ENCODE measurements at regions not wholly inside any gene's neighbourhood (a gene's known extent, or its start where the extent isn't known, plus 50 kb on each side); places are given as distances from the start of the nearest gene placed in this dataset.

DNA sequence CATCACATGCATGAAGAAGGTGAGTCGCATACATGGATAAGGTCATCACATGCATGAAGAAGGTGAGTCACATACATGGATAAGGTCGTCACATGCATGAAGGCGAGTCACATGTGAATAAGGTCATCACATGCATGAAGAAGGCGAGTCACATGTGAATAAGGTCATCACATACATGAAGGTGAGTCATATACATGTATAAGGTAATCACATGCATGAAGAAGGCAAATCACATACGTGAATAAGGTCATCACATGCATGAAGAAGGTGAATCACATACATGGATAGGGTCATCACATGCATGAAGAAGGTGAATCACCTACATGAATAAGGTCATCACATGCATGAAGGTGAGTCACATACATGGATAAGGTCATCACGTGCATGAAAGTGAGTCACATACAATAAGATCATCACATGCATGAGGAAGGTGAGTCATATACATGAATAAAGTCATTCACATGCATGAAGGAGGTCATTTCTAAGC is 105.1 kb upstream of the SDK2 start:
- ChIA-PET CTCF (no interaction called here), POLR2A (no interaction called here)

DNA sequence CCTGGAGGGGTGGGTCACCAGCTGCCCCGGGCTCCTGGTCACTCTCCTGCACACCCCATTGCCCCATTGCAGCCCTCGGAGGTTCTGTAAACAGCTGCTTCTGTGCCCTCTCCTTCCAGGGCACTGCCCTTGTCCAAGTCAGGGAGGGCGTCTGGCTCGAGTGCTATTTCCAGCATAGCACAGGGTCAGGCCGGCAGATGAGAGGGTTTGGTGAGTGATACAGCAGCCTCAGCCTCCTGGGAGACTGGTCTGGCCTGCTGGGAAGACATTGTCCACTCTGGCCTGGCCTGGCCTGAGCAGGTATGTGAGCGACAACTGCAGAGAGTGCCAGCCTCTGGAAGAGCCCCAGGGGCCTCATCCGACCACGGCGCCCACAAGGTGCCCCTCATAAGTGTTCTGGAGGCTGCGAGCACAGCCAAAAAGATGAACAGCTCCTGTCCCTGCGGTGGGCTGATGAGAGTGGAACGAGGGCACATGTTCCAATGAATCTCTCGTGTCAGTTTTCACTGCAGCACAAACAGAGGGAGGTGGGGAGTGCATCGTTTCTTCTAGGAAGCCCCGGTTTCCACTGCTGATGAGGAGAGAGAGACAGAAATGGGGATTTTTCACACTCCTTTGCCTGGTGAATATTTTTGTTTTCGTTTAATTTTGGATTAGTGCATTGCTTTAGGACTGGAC is 105.8 kb upstream of the SDK2 start:
- CTCF ChIA-PET: no interaction called here

DNA sequence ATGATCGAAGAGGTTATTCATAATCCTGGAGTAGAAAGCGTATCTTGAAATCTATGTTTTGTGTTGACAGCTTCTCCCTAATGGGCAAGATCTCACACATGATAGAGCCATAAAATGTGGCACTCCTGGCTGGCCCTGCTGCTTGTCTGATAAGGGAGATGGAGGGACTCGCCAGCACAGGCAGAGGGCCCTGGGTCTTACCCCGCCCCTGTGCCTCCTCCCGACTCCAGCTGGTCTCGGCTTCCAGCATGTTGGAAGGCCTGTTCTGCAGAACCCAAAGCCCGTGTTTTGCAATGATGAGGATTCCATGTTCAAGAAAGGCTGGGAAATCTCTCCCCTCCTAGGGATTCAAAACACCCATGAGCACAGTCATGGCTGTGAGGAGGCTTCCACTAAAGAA is 106.7 kb upstream of the SDK2 start:
- ChIA-PET CTCF (no interaction called here), POLR2A (no interaction called here)

More for the DNA sequence above, 105.8 kb upstream of the SDK2 start:
- POLR2A ChIA-PET: no interaction called here

DNA sequence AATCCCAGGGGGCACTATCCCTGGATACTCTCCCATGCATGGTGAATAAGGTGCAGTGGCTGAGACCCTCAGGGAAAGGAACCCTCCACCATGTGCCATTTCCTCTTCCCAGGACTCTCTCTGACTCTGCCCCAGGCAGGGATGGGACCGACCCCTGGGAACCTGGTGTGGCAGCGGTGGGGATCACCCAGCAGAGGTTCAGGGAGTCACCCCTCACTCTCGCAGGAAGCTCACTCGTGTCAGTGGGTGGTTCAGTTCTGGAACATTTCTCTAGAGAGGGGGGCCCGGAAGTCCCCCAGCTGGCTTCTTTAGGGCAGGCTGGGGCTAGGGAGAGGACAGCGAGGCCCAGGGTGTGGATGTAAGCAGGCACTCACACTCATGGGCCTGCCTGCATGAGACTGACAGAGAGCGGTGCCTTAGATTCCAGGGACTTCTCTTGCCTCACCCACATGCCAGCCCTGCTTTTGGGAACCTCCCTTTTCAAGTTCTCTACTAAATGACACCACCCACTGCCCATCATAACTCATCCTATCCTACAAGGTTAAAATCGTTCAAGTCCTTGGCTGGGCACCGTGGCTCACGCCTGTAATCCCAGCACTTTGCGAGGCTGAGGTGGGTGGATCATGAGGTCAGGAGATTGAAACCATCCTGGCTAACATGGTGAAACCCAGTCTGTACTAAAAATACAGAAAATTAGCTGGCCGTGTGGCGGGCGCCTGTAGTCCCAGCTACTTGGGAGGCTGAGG is 109.7 kb upstream of the SDK2 start:
- CTCF ChIA-PET: interaction anchor here (0.7 kb wide), 1 partner anchor 142 kb away, joined by 3 read pairs; no protein-coding TSS in a partner anchor
- POLR2A ChIA-PET: no interaction called here

DNA sequence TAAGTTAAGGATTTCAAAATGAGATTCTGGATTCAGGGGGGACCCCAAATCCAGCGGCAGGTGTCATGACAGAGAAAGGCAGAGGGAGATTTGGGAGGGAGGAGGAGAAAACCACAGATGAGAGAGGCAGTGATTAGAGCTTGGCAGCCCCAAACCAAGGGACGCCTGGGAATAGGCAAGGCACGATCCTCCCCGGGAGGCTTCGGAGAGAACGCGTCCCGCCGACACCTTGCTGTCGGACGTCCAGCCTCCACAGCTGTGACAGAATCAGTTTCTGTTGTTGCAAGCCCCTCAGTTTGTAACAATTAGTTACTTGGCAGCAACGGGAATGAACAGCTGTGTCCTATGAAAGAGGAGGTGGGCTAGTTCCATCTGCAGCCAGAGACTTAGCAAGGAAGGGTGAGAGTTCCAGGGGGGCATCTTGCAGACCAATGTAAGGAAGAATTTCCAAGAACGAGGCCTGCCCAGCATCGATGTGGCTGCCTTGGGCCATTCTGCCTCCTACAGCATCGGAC is 110.7 kb upstream of the SDK2 start:
- CTCF ChIA-PET: no interaction called here
- POLR2A ChIA-PET: no interaction called here

DNA sequence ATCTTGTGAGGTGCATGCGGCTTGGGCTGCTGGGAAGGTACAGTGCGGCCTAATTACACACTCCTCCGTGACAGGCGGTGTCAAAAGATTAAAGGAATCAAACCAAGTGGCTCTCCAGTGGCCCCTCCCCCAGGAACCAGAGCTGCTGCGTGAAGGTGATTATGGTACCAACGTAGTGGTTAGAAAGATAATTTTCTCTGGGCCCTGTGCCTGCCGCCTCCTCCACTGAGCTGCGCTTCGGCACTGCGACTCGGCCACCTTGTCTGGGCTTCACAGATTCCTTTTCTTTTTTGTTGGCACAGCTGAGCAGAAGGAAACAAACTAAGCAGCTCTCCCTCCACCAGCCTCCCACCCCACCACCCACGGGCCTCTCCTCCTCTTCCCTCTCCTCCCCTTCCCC is 113.2 kb upstream of the SDK2 start:
- CTCF ChIA-PET: no interaction called here
- POLR2A ChIA-PET: no interaction called here

DNA sequence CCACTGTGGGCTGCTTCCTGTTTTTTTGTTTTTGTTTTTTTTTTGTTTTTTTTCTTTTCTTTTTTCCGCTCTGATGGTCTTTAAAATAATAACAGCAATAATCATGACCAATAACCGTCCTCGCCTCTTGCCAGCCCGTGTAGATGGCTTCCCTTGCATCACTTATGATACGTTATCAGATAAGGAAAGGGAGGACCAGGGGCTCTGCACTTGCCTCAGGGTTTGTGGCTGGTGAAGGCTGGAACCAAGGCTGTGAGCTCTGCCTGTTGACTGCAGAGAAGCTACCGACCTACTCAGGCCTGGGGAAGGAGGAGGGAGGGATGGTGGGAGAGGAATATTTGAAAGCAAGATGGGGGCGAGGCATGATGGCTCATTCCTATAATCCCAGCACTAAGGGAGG is 114.0 kb upstream of the SDK2 start:
- ChIA-PET POLR2A (no interaction called here), CTCF (no interaction called here)

DNA sequence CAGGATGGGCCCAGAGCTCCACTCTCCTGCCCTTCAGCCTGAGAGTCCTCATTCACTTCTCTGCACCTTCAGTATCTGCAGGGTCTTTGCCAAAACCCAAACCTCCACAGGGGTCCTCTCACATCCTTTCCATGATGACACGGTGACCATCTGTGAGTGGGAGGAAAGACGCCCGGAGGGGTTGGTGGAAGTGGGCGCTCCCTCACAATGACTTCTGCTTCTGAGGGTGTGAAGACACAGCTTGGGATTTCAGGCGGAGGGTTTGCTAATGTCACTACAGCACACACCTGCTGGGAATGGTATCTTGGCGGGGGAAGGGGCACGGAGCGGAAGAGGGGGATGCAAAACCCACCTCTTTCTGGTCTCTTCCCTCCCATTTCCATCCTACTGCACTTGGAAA is 115.1 kb upstream of the SDK2 start:
- ChIA-PET CTCF (no interaction called here), POLR2A (no interaction called here)

DNA sequence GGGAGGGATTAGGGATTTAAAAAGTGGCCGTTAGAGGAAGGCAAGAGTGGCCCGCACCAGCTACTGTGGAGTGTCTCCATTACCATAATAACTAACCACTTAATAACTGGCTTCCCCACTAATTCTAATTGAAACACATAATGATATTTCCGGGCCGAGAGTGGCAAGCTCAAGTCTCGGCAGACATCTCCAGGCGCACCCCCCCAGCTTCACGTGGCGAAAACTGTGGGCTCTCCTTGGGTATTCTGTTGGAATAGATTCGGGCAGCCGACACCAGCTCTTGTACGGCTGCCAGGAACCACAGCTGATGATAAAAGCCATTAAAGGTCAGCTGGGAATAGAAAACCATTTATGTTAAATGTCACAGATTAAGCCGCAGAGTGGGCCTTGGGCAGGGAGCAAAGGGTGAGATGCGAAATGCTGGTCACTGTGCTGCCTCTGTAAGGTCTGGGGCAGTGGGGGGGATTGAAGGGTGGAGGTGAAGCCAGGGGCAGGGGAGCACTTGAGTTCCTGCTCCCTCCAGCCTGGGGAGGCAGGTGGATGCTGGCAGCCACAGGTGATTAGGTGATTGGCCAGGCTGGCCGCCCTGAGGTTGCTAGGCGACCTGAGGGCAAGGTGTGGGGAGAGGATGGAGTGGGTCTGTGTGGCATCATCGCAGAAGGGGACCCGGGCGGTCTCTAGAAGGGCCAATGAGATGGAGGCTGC is 115.6 kb upstream of the SDK2 start:
- CTCF ChIA-PET: no interaction called here
- POLR2A ChIA-PET: no interaction called here

DNA sequence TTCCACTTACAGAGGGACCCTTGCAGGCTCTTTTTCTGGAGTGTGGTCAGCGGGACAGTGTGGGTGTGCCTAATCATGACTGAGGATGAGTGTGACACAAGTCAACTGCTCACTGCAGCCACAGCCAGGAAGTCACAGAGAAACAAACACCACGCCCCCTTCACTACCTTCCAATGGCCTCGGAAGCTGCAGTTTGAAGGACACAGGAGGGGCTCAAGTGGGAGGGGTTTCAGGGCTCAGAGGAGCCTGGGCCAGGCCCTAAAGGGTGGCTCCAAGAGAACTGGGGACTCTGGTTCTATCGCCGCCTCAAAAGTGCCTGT is 116.2 kb upstream of the SDK2 start:
- CTCF ChIA-PET: no interaction called here
- POLR2A ChIA-PET: no interaction called here

DNA sequence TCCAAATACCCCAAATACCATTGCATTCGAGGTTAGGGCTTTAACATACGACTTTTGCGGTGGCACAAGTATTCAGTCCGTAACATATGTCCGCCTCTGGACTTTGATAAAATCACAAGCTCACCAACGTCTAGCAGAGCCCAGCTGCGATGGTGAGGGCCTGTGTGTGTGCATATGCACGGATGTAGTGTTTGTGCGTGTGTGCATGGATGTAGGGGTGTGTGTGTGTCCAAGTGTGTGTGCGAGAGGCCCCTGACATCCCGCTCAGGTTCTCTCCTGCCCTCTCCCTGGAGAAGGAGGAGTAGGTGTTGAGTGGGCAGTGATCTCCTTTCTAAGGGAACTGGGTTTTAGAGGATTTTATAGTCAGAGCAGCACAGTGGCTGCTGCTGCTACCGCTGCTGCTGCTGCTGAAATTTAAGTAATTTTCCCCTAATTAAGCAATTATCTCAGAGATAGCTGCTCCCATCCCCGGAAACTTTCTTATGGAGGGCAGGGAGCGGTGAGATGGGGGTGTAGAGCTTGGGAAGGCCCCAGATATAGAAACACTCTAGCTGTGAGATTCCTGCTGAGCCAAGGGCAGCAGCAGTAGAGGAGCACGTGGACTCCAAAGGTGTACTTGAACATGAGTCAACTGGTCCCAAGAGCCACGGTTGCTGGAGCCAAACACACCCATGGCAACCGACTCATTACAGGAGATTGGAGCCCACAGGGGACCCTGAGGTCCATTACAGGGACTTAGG is 121.7 kb upstream of the SDK2 start:
- ChIA-PET POLR2A (no interaction called here), CTCF (no interaction called here)

DNA sequence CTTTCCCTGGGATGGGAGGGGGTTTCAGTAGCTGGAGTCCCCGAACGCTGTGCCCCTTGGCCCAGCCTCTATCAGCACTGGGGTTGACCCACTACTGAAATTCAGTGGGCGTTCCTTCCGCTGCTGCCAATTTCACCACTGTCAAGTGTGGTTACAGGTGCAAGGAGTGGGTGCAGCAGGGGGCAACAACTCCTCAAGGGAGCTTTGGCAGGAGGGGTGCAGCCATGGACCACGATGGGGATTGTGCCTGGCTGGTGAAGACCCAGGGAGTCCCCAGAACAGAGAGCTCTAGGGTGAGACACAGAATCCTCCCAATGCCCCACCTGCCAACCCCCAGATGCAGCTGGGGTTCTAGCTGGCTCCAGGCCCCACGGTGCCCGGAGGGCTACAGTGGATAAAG is 123.5 kb upstream of the SDK2 start:
- ChIA-PET CTCF (no interaction called here), POLR2A (no interaction called here)

DNA sequence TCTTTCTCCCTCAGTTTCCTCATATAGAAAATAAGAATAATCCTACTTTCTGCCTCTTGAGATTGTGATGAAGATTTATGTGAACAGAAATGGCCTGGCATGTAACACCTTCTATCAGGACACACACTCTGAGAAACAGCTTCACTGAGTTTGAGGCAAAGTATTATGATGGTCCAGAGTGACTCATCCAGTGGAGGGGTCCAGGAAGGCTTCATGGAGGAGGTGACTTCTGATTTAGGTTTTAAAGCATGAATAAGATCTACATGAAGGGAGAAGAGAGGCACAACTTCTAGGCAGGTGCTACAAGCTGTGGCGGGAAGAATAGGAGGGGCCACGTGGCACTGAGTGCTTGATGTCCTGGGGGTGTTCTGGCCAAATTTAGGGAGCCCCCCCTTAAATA is 124.4 kb upstream of the SDK2 start:
- POLR2A ChIA-PET: no interaction called here
- CTCF ChIA-PET: no interaction called here

DNA sequence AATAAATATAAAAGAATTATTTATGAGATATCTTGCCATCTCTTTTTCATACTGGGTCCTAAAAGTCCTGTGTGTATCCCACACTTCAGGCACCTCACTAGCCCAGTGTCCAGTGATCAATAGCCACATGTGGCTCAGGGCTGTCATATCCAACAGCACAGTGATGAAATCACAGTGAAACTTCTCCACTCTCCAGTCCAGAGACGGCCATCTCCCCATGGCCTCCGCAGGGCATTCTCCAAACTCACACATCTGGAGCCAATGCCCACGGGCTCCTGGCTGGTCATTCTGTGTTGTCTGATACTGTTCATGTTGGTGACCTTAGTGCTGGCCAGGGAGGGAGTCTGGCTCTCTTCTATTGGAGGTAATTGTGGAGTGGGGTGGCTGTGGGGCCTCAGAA is 125.2 kb upstream of the SDK2 start:
- CTCF ChIA-PET: no interaction called here

DNA sequence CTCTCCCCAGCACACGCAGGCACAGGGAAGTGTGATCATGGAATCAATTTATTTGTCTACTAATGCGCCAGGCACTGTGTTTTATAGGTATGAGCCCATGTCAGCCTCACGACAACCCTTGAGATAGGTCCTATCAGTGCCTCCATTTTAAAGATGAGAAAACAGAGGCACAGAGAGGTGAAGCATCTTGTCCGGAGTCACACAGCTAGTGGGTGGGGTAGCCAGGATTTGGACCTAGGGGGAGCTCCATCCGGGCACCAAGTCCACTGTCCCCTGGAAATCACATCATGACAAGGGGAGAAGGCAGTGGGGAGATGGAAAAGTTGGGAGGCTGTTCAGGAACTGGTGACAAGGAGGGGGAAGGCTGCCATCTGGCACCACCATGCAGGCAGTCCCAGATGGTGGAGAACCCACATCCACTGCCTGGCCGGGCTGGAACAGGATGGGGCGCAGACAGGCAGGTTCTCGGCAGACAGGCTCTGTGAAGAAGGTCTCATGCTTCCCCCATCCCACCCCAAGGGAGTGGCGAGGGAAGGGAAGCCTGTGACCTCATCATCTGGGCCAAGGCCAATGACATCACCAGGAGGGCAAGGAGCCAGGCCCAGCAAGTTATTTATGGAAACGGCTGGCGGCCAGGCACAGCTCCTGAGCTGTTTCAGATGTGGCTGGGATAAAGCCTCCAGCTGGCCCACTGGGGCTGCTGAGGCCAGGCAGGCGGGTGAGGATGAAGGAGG is 126.0 kb upstream of the SDK2 start:
- ChIA-PET POLR2A (no interaction called here), CTCF (no interaction called here)

More for the DNA sequence above, 125.2 kb upstream of the SDK2 start:
- POLR2A ChIA-PET: no interaction called here

DNA sequence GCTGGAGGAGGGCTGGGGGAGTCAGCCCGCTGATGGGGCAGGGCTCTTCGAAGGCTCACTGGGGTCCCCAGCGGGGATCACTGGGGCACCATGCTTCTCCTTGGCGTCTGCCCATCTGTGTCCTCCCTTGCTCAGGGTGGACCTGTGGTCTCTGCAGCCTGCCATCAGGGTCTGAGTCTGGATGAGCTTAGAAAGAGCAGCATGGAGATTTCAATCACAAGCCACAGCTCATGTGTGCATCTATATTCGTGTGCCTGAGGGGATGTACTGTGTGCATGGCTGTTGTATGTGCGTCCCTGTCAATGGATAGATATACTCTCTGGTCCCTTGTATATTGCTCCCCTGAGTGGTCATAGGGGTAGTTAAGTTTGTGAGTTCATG is 126.6 kb upstream of the SDK2 start:
- ChIA-PET POLR2A (no interaction called here), CTCF (no interaction called here)

DNA sequence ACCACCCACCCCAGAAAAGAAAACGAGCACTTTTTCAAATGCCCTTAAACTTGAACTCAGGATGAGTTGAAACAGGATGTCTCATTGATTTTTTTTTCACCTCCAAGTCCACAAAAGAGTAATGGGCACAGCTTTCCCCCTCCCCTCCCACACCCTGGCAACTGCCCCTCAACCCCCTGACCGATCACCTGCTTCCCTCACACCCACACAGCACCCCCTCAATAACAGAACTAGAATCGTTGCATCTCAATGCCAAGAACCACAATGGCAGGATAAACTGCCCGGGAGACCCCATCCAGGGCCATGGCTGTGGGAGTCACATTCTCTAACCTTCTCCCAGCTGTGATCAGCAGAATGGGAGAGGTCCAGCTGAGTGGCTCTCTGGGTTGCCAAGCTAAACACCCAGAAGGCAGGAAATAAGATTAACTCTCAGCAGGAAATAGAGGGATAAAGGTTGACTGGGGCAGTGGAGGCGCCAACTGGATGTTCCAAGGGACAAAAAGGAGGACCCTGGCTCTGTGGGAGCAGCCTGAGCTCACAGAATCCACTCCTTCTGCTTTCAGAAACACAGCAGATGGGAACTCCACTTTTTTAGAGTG is 128.0 kb upstream of the SDK2 start:
- CTCF ChIA-PET: no interaction called here
- POLR2A ChIA-PET: no interaction called here

DNA sequence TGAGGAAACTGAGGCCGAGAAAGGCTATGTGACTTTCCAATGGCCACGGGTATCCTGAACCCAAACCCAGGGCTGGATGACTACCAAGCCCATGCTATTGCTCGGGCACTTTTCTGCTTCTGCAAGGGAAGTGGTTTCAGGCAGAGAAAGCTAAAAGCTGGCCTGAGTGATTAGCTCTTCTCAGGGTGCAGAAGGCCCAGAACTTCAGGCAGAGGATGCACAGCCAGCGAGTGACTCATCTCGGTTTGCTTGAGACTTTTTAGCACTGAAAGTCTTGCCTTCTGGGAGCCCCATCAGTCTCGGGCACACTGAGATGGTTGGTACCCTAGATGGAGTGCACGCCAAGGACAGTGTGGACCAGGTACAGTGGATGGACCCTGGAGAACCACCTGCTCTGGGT is 129.5 kb upstream of the SDK2 start:
- POLR2A ChIA-PET: no interaction called here
- CTCF ChIA-PET: no interaction called here

DNA sequence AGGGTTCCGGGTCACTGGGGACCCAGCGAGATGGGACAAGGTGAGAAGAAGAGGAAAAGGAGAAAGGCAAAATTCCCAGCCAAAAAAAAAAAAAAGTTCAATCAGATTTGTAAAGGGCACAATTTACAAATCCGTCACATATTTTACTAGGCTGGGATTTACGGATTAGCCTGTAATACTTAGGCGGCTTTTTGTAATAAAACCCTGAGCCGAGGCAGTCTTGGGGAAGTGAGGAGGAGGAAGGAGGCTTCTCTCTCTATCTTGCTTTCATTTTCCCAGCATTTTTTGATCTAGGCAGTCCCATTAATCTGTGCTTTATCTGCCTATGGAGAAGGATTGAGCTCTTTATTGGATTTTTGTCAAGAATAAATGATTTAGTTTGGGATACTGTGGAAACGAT is 130.6 kb upstream of the SDK2 start:
- POLR2A ChIA-PET: no interaction called here
- CTCF ChIA-PET: no interaction called here

All from activated CD8-positive, alpha-beta memory T cell treated with anti-CD3 and anti-CD28 coated beads for 36 hours (primary cell).